GM18499 (cell line): ENCODE measurements at regions not wholly inside any gene's neighbourhood (a gene's known extent, or its start where the extent isn't known, plus 50 kb on each side); places are given as distances from the start of the nearest gene placed in this dataset.

Experiments
- ATAC-seq: cut with Tn5 transposase; IDR thresholded peaks from one replicate; pipeline ENCODE4 v1.9.1; 2021; ENCODE audit warnings: moderate number of reproducible peaks; ENCODE audit not compliant: insufficient read depth, unreplicated experiment

DNA sequence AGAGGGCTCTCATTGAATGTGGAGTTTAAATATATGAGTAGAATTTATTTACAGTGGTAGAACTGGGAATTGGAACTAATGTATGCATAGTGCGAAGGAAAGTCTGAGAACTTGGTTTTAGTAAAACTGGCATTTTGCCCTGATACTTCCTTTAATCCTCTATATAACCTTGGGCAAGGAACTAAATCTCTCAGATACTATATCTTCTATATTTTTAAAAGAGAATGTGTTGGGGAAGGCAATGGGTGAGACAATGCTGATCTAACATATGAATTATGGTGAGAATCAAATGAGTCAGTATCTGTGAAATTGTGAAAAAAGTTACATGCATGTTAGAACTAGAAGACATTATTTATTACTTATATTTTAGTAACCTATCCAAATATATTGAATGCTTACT, 2109.4 kb upstream of the PIK3C3 start:
- ATAC-seq: no peak

DNA sequence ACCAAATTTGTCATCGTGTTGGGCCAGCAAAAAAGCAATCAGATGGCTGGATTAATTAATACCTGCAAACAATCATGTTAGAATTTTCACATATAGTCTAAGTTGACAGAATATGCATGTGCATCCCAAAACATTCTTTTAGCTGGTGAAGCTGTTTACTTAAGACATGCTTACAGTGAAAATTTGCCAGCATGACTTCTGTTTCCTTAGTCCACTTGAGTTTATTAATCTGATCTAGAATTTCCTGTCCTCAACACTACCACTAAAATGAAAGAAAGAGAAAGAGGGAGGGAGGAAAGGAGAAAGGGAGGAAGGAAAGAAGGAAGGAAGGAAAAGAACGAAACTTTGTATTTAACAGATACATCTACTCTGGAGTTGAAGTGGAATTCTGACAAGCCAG, 2109.9 kb upstream of the PIK3C3 start:
- no peak for ATAC-seq

- no peak for ATAC-seq
Observed at GRCh38 chr18:39843546-39843945, 2111.5 kb upstream of the PIK3C3 start.

GRCh38 chr18:39842366-39842914, 2112.6 kb upstream of the PIK3C3 start:
- ATAC-seq: no peak

- no peak for ATAC-seq
Observed at GRCh38 chr18:39841482-39842365, 2113.3 kb upstream of the PIK3C3 start.

DNA sequence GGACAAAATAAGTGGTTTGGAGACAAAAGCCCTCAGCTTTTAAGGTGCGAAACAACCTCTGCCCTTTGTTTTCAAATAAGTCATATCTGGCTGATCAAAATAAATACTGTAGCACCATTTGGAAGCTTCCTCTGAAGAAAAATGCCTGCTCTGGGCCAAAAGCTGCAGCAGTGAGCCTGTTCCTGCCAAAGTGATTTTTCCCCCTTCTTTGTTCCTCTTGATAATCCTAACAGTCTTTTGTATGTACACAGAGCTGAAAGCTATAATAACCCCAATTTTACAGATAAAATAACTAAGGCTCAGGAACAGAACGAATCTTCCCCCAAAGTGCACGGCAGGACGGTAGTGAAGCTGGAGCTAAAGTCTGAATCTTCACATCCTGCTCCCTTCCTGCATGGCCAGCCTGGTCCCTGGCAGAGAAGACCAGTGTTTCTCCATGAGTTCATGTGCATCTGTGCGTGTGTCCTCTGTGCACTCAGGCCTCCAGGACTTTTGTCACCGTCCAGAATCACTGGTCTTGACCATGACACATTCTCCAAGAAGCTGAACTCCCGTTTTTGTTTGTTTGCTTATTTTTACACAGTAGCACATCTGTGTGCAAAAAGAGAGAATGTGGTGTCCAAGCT, 2114.1 kb upstream of the PIK3C3 start:
- ATAC-seq: no peak

GRCh38 chr18:39840406-39840805, 2114.6 kb upstream of the PIK3C3 start:
- no peak for ATAC-seq

- no peak for ATAC-seq
Observed at GRCh38 chr18:39839782-39840181, 2115.3 kb upstream of the PIK3C3 start.

DNA sequence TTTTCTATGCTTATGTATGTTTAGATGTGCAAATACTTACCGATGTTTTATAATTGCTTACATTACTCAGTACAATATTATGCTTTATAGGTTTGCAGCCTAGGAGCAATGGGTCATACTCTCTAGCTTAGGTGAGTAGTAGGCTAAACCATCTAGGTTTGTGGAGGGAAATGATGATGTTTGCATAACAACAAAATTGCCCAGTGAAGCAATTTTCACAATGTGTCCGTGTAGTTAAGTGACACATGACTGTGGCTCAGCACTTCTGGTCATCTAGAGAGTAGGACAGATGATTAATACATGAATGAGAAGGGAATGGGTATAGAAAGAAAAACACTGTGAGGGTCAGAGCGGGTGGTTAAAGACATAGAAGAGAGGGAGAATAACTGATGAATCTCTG, 2116.2 kb upstream of the PIK3C3 start:
- no peak for ATAC-seq

- ATAC-seq: no peak
Observed at GRCh38 chr18:39835303-39836030, 2119.6 kb upstream of the PIK3C3 start.

DNA sequence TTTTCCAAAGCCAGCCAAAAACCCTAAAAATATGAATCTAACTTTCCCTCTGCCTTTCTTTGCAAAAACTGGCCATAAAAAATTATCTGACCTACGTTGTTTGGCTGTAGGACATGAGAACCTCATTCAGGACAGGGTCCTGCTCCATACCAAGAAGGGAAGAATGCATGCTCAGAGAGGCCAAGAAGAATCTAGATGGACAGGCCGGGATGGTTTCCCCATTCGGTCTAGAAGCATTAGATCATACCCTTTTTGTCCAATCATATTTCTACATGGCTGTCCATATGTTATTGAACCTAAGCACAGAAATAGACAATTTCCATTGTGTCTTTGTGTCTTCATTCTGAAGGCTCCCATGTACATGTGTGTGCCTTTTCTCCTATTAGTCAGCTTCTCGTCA, 2120.4 kb upstream of the PIK3C3 start:
- ATAC-seq: no peak

DNA sequence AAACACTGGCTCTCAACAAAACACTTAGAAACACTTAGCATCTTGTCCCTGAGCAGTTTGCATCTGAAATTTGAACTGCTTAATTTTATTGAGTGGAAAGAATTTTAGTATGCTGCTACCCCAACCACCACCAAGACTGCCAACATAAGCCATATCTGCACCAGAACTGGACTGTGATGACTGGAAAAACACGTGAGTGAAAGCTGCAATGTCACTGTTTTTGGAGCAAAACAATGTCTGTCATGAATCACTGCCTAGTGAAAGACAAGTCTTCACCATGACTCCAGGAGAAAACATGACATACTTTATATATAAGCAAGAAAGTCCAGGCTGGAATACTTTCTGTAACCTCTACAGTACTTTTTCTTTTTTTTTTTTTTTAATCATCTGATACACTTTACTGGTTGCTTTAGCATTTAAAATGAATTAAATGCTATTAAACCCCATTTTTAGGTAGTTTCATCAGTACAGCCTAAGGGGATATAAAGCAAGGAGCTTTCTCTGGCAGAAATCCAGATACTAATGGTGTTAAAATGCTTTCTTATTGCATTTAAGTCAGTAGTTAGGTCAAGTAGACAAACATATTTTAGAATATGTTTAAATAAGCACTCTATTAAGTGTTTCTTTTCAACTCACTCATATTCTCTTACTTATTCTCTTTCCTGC, 2129.4 kb upstream of the PIK3C3 start:
- no peak for ATAC-seq

DNA sequence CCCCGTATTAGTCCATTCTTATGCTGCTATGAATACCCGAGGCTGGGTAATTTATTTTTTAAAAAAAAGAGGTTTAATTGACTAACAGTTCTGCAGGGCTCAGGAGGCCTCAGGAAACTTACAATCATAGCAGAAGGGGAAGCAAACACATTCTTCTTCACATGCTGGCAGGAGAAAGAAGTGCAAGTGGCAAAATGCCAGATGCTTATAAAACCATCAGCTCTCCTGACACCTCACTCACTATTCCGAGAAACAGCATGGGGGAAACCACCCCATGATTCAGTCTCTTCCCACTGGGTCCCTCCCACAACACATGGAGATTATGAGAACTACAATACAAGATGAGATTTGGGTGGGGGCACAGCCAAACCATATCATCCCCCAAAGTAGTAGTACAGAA, 2148.5 kb upstream of the PIK3C3 start:
- ATAC-seq: no peak

DNA sequence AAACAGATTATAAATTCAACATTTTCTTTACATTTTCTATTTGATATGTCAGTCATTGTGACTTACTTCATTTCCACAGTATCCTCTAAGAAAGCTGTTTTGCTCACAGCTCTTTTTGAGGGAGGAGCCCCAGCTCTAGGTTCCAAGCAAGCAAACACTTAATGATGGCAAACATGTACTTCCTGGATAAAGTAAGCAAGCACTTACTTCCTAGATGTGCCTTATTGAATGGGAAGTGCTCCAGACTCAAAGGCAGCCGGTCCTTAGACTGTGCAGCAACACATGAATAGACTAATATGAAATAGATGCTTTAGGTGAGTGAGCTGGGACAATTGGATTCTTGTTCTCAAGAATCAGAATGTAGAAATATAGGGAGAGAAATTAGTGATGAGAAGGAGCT, 2149.8 kb upstream of the PIK3C3 start:
- ATAC-seq: no peak

DNA sequence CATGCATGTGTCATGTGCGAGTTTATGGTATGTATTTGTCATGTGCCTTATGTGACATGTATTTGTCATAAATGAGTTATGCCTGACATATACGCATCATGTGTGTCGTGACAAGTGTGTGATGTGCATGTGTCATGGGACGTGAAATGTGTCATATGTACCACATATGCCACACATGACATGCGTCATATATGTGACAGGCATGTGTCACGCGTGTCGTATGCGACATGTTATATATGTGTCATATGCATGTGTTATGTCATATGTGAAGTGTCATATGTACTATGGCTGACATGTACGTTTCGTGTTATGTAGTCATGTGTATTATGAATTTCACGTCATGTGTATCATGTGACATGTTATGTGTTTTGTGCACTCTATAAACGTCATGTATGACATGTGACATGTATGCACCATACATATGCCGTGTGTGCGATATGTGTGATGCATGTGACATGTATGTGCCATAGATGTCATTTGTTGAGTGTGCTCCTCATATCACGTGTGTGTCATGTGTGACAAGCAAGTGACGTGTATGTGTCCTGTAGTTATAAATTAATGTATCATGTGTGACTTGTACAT, 2152.3 kb upstream of the PIK3C3 start:
- ATAC-seq: no peak

- ATAC-seq: no peak
Observed at GRCh38 chr18:39801848-39802247, 2153.2 kb upstream of the PIK3C3 start.

- ATAC-seq: no peak
Observed at GRCh38 chr18:39801010-39801409, 2154.0 kb upstream of the PIK3C3 start.

DNA sequence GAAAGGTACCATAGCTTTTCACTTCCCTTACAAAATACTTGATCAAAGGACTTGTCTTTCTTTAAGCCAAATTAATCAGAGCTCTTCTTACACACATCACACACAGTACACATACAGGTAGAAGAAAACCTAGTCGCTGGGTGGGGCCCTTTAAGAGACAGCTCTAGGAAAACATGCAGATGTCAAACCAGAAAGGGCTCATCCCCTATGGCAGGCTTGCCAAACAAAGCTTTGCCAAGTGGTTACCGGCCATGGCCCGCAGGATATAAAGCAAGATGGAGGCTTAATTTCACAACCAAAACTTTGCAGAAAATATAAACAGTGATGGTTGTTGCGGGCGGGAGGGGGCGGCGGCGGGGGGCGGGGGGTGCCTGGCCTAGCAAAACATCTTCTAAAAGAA, 2156.0 kb upstream of the PIK3C3 start:
- ATAC-seq: no peak

DNA sequence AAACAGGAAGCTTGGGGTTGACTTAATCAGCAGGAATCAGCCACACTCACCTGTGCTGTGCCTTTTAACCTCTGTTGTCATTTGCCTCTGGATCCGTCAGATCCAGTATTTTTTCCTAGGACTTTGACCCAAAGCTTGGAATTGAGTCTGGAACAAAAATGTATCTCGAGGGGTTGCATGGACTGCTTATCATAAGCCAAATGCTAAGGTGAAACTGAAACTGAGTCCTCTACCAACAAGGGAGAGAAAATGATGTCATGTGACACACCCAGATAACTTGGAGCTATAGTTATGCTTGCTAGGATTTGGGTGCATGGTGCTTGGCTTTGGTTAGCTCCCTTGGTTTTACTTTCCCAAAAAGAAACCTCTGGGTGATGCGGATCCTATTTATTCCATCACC, 2158.6 kb upstream of the PIK3C3 start:
- no peak for ATAC-seq

DNA sequence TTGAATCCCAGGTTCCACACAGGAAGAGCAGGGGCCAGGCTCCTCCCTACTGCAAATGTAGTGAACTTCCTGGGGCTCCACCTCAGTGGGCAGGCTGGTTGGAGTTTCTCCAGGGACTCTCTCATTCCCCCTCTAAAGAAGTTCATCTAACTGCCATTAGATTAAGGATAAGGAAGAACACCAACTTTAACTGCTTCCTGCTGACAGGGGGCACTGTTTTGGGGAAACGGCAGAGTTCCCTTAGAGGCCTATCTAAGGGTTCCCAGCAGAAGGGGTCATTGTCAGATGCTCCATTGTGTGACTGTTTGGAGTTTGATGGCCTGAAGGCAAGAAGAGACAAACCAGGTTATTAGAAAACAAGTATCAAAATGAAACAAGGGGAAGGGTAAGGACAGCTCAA, 2159.7 kb upstream of the PIK3C3 start:
- no peak for ATAC-seq
